NCI-H1930 (cell line): ENCODE measurements at regions not wholly inside any gene's neighbourhood (a gene's known extent, or its start where the extent isn't known, plus 50 kb on each side); places are given as distances from the start of the nearest gene placed in this dataset.
"Not testable (repeated sequence)": the region's sequence is repeated elsewhere in the genome, so short reads cannot be mapped to it uniquely, and the experiment has no call there.

Source experiments
- DNase-seq, 2 experiments: peaks; one replicate each; lab custom pipeline; 2025; lab: John Stamatoyannopoulos, UW

- DNase-seq, result no peak
Measured at GRCh38 chr1:118828038-118828437, 160.1 kb downstream of the TBX15 start.

GRCh38 chr1:118827636-118828035, 160.5 kb downstream of the TBX15 start:
- no peak for DNase-seq

GRCh38 chr1:118827207-118827606, 160.9 kb downstream of the TBX15 start:
- no peak for DNase-seq

- no peak for DNase-seq
Measured at GRCh38 chr1:118826669-118827068, 161.5 kb downstream of the TBX15 start.

GRCh38 chr1:118825619-118826018, 162.5 kb downstream of the TBX15 start:
- DNase-seq, result no peak

- DNase-seq, result no peak
Measured at GRCh38 chr1:118821801-118822200, 166.3 kb downstream of the TBX15 start.

- no peak for DNase-seq
Measured at GRCh38 chr1:118820864-118821263, 167.3 kb downstream of the TBX15 start.

GRCh38 chr1:118815909-118816308, 172.2 kb downstream of the TBX15 start:
- DNase-seq, result no peak

- no peak for DNase-seq
Measured at GRCh38 chr1:118812555-118812954, 175.6 kb downstream of the TBX15 start.

- DNase-seq, result no peak
Measured at GRCh38 chr1:118811156-118811555, 177.0 kb downstream of the TBX15 start.

GRCh38 chr1:118809586-118809985, 178.6 kb downstream of the TBX15 start:
- DNase-seq, result no peak

- DNase-seq, result not testable (repeated sequence)
Measured at GRCh38 chr1:118803128-118803527, 185.0 kb downstream of the TBX15 start.

GRCh38 chr1:118791094-118791691, 196.9 kb downstream of the TBX15 start:
- no peak for DNase-seq

- no peak for DNase-seq
Measured at GRCh38 chr1:118788463-118788862, 199.7 kb downstream of the TBX15 start.

- DNase-seq, result no peak
Measured at GRCh38 chr1:118786454-118787155, 201.5 kb downstream of the TBX15 start.

GRCh38 chr1:118785246-118785645, 202.9 kb downstream of the TBX15 start:
- no peak for DNase-seq

GRCh38 chr1:118783095-118783758, 204.9 kb downstream of the TBX15 start:
- DNase-seq, result no peak

- no peak for DNase-seq
Measured at GRCh38 chr1:118773656-118774055, 214.5 kb downstream of the TBX15 start.

GRCh38 chr1:118767971-118768370, 220.2 kb downstream of the TBX15 start:
- no peak for DNase-seq

- no peak for DNase-seq
Measured at GRCh38 chr1:118753976-118754375, 234.2 kb downstream of the TBX15 start.

- DNase-seq, result no peak
Measured at GRCh38 chr1:118751166-118751565, 237.0 kb downstream of the TBX15 start.

- DNase-seq, result no peak
Measured at GRCh38 chr1:118744420-118744819, 243.7 kb downstream of the TBX15 start.

GRCh38 chr1:118739501-118739900, 248.6 kb downstream of the TBX15 start:
- DNase-seq, result no peak
